ENCODE measurements at regions not wholly inside any gene's neighbourhood (a gene's known extent, or its start where the extent isn't known, plus 50 kb on each side); places are given as distances from the start of the nearest gene placed in this dataset.

GRCh38 chr1:201713086-201713810 is 115.7 kb upstream of the IPO9 start:
- intact Hi-C loops (cut with DNase I), result no loop called here
- H3K36me3 ChIP-seq (ENCODE audit: control insufficient read depth in 2 of 3, insufficient read depth in 3 of 3, low read length in 3 of 3), result no peaks in the 10 kb centered on the region
- peaks cover 0 to 14% (median 12%) of the 10 kb centered on the region in 3 donors for H3K4me1 ChIP-seq (ENCODE audit: control insufficient read depth in 2 of 3, insufficient read depth in 2 of 3, low read depth in 1 of 3, low read length in 3 of 3)
- peak in 2 of 5 donors; percentile 64 to 97 for DNase-seq
- no peaks in the 10 kb centered on the region for H3K9me3 ChIP-seq (ENCODE audit: control insufficient read depth in 2 of 3, insufficient read depth in 1 of 3, low read length in 3 of 3)
- no peak overlapping the region for H3K4me3 ChIP-seq (ENCODE audit: low read length in 3 of 3)
- H3K9ac ChIP-seq (ENCODE audit: low read length in 3 of 3), result peak overlapping the region in 1 of 3 donors; percentile 40
- no peak for FAIRE-seq
- H3K27ac ChIP-seq (ENCODE audit: low read depth in 2 of 2, low read length in 2 of 2), result peak overlapping the region; percentile 67 to 85
- H3K27me3 ChIP-seq (ENCODE audit: control insufficient read depth, insufficient read depth, low read length), result no peaks in the 10 kb centered on the region
- TF ChIP-seq CTCF (IDR thresholded peaks at IDR 0.05; ENCODE audit: borderline replicate concordance, extremely low read depth, insufficient read depth), result no peak

- Histone ChIP-seq H3K27me3 (ENCODE audit: control insufficient read depth, insufficient read depth, low read length) (no peaks in the 10 kb centered on the region), H3K36me3 (ENCODE audit: control insufficient read depth in 2 of 3, insufficient read depth in 3 of 3, low read length in 3 of 3) (no peaks in the 10 kb centered on the region), H3K27ac (ENCODE audit: low read depth in 2 of 2, low read length in 2 of 2) (peak overlapping the region; percentile 74 to 85), H3K9me3 (ENCODE audit: control insufficient read depth in 2 of 3, insufficient read depth in 1 of 3, low read length in 3 of 3) (no peaks in the 10 kb centered on the region), H3K4me1 (ENCODE audit: control insufficient read depth in 2 of 3, insufficient read depth in 2 of 3, low read depth in 1 of 3, low read length in 3 of 3) (peaks cover 0 to 20% (median 18%) of the 10 kb centered on the region in 3 donors), H3K9ac (ENCODE audit: low read length in 3 of 3) (no peak overlapping the region), H3K4me3 (ENCODE audit: low read length in 3 of 3) (no peak overlapping the region)
- intact Hi-C loops (cut with DNase I), result no loop called here
- peak in 2 of 5 donors; percentile 32 to 89 for DNase-seq
- TF ChIP-seq CTCF (IDR thresholded peaks at IDR 0.05; ENCODE audit: borderline replicate concordance, extremely low read depth, insufficient read depth), result no peak
- no peak for FAIRE-seq
Measured at GRCh38 chr1:201714542-201715329, 114.2 kb upstream of the IPO9 start.

GRCh38 chr1:201715351-201715750 is 113.6 kb upstream of the IPO9 start:
- Histone ChIP-seq H3K27ac (ENCODE audit: low read depth in 2 of 2, low read length in 2 of 2) (peak overlapping the region in 1 of 2 donors; percentile 29), H3K9ac (ENCODE audit: low read length in 3 of 3) (no peak overlapping the region), H3K27me3 (ENCODE audit: control insufficient read depth, insufficient read depth, low read length) (no peaks in the 10 kb centered on the region), H3K36me3 (ENCODE audit: control insufficient read depth in 2 of 3, insufficient read depth in 3 of 3, low read length in 3 of 3) (no peaks in the 10 kb centered on the region), H3K4me1 (ENCODE audit: control insufficient read depth in 2 of 3, insufficient read depth in 2 of 3, low read depth in 1 of 3, low read length in 3 of 3) (peaks cover 0 to 26% (median 22%) of the 10 kb centered on the region in 3 donors), H3K4me3 (ENCODE audit: low read length in 3 of 3) (no peak overlapping the region), H3K9me3 (ENCODE audit: control insufficient read depth in 2 of 3, insufficient read depth in 1 of 3, low read length in 3 of 3) (no peaks in the 10 kb centered on the region)
- intact Hi-C loops (cut with DNase I), result no loop called here
- TF ChIP-seq CTCF (IDR thresholded peaks at IDR 0.05; ENCODE audit: borderline replicate concordance, extremely low read depth, insufficient read depth), result no peak
- DNase-seq (no peak), FAIRE-seq (no peak)
